ENCODE measurements at regions not wholly inside any gene's neighbourhood (a gene's known extent, or its start where the extent isn't known, plus 50 kb on each side); places are given as distances from the start of the nearest gene placed in this dataset.

DNA sequence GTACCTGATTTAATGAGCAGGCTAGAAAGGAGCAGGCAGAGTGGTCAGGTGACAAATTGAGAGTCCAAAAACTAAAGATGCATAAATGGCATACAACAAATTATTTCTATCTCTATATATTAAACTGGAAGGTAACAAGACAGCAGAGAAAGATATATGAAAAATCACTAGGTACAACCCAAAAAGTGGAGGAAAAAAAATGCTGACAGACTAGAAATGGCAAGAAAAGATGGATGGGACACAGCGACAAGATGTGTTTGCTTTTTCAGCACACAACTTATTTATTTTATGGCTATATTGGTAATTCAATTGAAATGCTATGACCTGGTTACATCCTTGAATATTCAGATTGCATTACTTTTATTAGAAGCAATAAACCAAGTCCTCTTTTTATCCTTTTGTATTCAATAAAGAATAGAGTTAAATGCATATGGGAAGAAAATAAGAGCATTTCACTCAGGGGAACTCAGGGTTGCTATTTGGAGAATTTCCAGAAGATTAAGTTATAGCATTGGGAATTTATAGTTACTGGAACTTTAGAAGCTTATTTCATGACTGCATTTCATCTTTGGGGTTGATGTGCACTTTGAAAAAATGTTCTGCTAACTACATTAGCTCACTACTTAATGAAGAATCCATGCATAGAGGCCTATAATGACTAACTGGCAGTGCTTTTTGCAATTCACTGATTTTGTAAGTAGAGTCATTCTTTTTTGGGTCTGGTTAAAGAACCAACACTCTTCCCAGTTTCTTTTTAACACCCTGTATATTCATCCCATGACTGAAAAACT, 566.6 kb upstream of the TUSC1 start:
- TF ChIP-seq FOXP2 (optimal IDR thresholded peaks at IDR 0.05; ENCODE audit: borderline replicate concordance, extremely low read depth, extremely low read length, insufficient read depth) = no peak
- TF ChIP-seq, protein P1, sequence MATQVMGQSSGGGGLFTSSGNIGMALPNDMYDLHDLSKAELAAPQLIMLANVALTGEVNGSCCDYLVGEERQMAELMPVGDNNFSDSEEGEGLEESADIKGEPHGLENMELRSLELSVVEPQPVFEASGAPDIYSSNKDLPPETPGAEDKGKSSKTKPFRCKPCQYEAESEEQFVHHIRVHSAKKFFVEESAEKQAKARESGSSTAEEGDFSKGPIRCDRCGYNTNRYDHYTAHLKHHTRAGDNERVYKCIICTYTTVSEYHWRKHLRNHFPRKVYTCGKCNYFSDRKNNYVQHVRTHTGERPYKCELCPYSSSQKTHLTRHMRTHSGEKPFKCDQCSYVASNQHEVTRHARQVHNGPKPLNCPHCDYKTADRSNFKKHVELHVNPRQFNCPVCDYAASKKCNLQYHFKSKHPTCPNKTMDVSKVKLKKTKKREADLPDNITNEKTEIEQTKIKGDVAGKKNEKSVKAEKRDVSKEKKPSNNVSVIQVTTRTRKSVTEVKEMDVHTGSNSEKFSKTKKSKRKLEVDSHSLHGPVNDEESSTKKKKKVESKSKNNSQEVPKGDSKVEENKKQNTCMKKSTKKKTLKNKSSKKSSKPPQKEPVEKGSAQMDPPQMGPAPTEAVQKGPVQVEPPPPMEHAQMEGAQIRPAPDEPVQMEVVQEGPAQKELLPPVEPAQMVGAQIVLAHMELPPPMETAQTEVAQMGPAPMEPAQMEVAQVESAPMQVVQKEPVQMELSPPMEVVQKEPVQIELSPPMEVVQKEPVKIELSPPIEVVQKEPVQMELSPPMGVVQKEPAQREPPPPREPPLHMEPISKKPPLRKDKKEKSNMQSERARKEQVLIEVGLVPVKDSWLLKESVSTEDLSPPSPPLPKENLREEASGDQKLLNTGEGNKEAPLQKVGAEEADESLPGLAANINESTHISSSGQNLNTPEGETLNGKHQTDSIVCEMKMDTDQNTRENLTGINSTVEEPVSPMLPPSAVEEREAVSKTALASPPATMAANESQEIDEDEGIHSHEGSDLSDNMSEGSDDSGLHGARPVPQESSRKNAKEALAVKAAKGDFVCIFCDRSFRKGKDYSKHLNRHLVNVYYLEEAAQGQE (IDR thresholded peaks at IDR 0.05; ENCODE audit: insufficient read depth in 1 of 2, low read depth in 2 of 2, low read length in 2 of 2) = no peak
- TF ChIP-seq POLR2AphosphoS5 (IDR thresholded peaks at IDR 0.05; ENCODE audit: low read depth, low read length) = no peak
- TF ChIP-seq SIN3A (IDR thresholded peaks at IDR 0.05; ENCODE audit: borderline replicate concordance, insufficient read depth, low read length) = no peak
- no peak for TF ChIP-seq TAF1 (IDR thresholded peaks at IDR 0.05; ENCODE audit: borderline replicate concordance, insufficient read depth, low read length)

GRCh38 chr9:26243726-26244125, 565.5 kb upstream of the TUSC1 start:
- TF ChIP-seq FOXP2 (optimal IDR thresholded peaks at IDR 0.05; ENCODE audit: borderline replicate concordance, extremely low read depth, extremely low read length, insufficient read depth) (no peak), TAF1 (IDR thresholded peaks at IDR 0.05; ENCODE audit: borderline replicate concordance, insufficient read depth, low read length) (no peak), SIN3A (IDR thresholded peaks at IDR 0.05; ENCODE audit: borderline replicate concordance, insufficient read depth, low read length) (no peak), POLR2AphosphoS5 (IDR thresholded peaks at IDR 0.05; ENCODE audit: low read depth, low read length) (no peak)
- TF ChIP-seq, protein P1 (IDR thresholded peaks at IDR 0.05; ENCODE audit: insufficient read depth in 1 of 2, low read depth in 2 of 2, low read length in 2 of 2) = no peak

GRCh38 chr9:26243029-26243697, 564.9 kb upstream of the TUSC1 start:
- TF ChIP-seq TAF1 (IDR thresholded peaks at IDR 0.05; ENCODE audit: borderline replicate concordance, insufficient read depth, low read length) (no peak), SIN3A (IDR thresholded peaks at IDR 0.05; ENCODE audit: borderline replicate concordance, insufficient read depth, low read length) (no peak), POLR2AphosphoS5 (IDR thresholded peaks at IDR 0.05; ENCODE audit: low read depth, low read length) (no peak), FOXP2 (optimal IDR thresholded peaks at IDR 0.05; ENCODE audit: borderline replicate concordance, extremely low read depth, extremely low read length, insufficient read depth) (no peak)
- TF ChIP-seq, protein P1 (IDR thresholded peaks at IDR 0.05; ENCODE audit: insufficient read depth in 1 of 2, low read depth in 2 of 2, low read length in 2 of 2) = no peak

GRCh38 chr9:26240020-26240419, 561.8 kb upstream of the TUSC1 start:
- no peak for TF ChIP-seq SIN3A (IDR thresholded peaks at IDR 0.05; ENCODE audit: borderline replicate concordance, insufficient read depth, low read length)
- no peak for TF ChIP-seq POLR2AphosphoS5 (IDR thresholded peaks at IDR 0.05; ENCODE audit: low read depth, low read length)
- TF ChIP-seq, protein P1 (IDR thresholded peaks at IDR 0.05; ENCODE audit: insufficient read depth in 1 of 2, low read depth in 2 of 2, low read length in 2 of 2) = no peak
- TF ChIP-seq TAF1 (IDR thresholded peaks at IDR 0.05; ENCODE audit: borderline replicate concordance, insufficient read depth, low read length) = no peak
- TF ChIP-seq FOXP2 (optimal IDR thresholded peaks at IDR 0.05; ENCODE audit: borderline replicate concordance, extremely low read depth, extremely low read length, insufficient read depth) = no peak

Measured in PFSK-1 (cell line).